A549 (cell line): ENCODE measurements at regions not wholly inside any gene's neighbourhood (a gene's known extent, or its start where the extent isn't known, plus 50 kb on each side); places are given as distances from the start of the nearest gene placed in this dataset.

Experiments used
- CBX2 ChIP-seq: fragments of 200-600 bp; sonication (generic); IDR thresholded peaks from 2 replicates; pipeline ENCODE4 v1.6.1; 2016; ENCODE audit warnings: low read depth, mild to moderate bottlenecking, borderline replicate concordance
- CEBPB ChIP-seq, 2 experiments: fragments of >200 bp in 1 of 2; sonication (Bioruptor Twin) in 1 of 2; formaldehyde crosslinking in 1 of 2; IDR thresholded peaks; 2 replicates each; pipeline ENCODE4 v1.6.1; 2012 to 2016
- CTCF ChIP-seq: fragments of >200 bp; sonication (Bioruptor Twin); formaldehyde crosslinking; IDR thresholded peaks from 3 replicates; pipeline ENCODE4 v1.5.1; 2016
- EHMT2 ChIP-seq: fragments of 200-600 bp; sonication (generic); IDR thresholded peaks from 2 replicates; pipeline ENCODE4 v1.6.1; 2016; ENCODE audit warnings: antibody characterized with exemption, low read depth, mild to moderate bottlenecking, moderate library complexity
- ESRRA ChIP-seq: fragments of 150-350 bp; IDR thresholded peaks from 2 replicates; pipeline ENCODE4 v1.6.1; 2014; ENCODE audit warnings: mild to moderate bottlenecking, low read length, borderline replicate concordance
- HOXA7 ChIP-seq: fragments of 250-450 bp; sonication (Bioruptor Pico); IDR thresholded peaks from 2 replicates; pipeline ENCODE4 v1.5.0; 2020; ENCODE audit warnings: mild to moderate bottlenecking, moderate library complexity
- JUNB ChIP-seq: fragments of >200 bp; sonication (Bioruptor Twin); formaldehyde crosslinking; IDR thresholded peaks from 2 replicates; pipeline ENCODE4 v1.6.1; 2016
- MAZ ChIP-seq: fragments of 150-350 bp; IDR thresholded peaks from 2 replicates; pipeline ENCODE4 v1.6.1; 2014; ENCODE audit warnings: antibody characterized with exemption, low read depth, low read length, borderline replicate concordance
- POLR2A ChIP-seq: IDR thresholded peaks from 2 replicates; pipeline ENCODE4 v1.6.1; 2012; ENCODE audit warnings: mild to moderate bottlenecking, low read length
- RFX5 ChIP-seq: fragments of 450-650 bp; IDR thresholded peaks from 2 replicates; pipeline ENCODE4 v1.7.1; 2014; ENCODE audit warnings: antibody characterized with exemption, mild to moderate bottlenecking, moderate library complexity
- RNF2 ChIP-seq: fragments of 200-600 bp; sonication (generic); IDR thresholded peaks from 2 replicates; pipeline ENCODE4 v1.6.1; 2016; ENCODE audit warnings: low read depth, mild to moderate bottlenecking, antibody characterized with exemption, moderate library complexity, borderline replicate concordance
- SMC3 ChIP-seq: fragments of >200 bp; sonication (Bioruptor Twin); formaldehyde crosslinking; IDR thresholded peaks from 3 replicates; pipeline ENCODE4 v1.6.1; 2018; ENCODE audit warnings: inconsistent platforms

- no peak for TF ChIP-seq RFX5
- TF ChIP-seq EHMT2 = no peak
- no peak for TF ChIP-seq CTCF
- TF ChIP-seq CEBPB (IDR thresholded peaks at IDR 0.05) = no peak
- no peak for TF ChIP-seq MAZ
- TF ChIP-seq HOXA7 = no peak
- TF ChIP-seq ESRRA = no peak
- TF ChIP-seq POLR2A = no peak
- TF ChIP-seq SMC3 = no peak
- TF ChIP-seq RNF2 = no peak
- TF ChIP-seq JUNB = no peak
- TF ChIP-seq CBX2 = no peak
These were observed 294.2 kb upstream of the SYNCRIP start for GRCh38 chr6:85936916-85937315.
